OCI-LY3 (cell line): ENCODE measurements at regions not wholly inside any gene's neighbourhood (a gene's known extent, or its start where the extent isn't known, plus 50 kb on each side); places are given as distances from the start of the nearest gene placed in this dataset.

Experiments
- EZH2phosphoT487 ChIP-seq: fragments of 200-600 bp; shearing (Covaris generic); IDR thresholded peaks from 2 replicates; pipeline ENCODE4 v1.6.1; 2018; ENCODE audit warnings: antibody characterized with exemption, mixed run types, low read depth
- TF ChIP-seq, protein P1 (sequence below): fragments of 200-600, 300-600 bp; sonication (generic); IDR thresholded peaks from 2 replicates; pipeline ENCODE4 v1.5.1; 2014; ENCODE audit warnings: antibody characterized with exemption, low read length, low read depth

DNA sequence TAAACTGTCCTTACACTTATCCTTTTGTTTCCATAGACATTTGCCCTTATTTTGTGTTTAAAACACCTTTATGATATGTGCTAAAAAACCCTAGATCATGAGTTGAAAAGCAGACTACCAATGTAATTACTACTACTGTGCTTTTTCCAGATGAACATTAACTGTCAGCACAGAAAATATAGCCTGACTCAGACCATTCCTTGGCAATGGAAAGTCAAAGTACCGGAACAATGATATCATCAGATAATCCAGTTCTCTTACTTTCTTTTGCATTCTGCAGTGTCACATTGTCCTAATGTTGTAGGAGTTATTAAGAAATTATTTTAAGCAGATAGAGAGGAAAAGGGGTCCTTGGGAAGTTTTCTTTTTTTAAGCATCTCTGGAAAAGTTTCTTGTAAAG, 1189.0 kb upstream of the FLRT2 start:
- TF ChIP-seq, protein P1, sequence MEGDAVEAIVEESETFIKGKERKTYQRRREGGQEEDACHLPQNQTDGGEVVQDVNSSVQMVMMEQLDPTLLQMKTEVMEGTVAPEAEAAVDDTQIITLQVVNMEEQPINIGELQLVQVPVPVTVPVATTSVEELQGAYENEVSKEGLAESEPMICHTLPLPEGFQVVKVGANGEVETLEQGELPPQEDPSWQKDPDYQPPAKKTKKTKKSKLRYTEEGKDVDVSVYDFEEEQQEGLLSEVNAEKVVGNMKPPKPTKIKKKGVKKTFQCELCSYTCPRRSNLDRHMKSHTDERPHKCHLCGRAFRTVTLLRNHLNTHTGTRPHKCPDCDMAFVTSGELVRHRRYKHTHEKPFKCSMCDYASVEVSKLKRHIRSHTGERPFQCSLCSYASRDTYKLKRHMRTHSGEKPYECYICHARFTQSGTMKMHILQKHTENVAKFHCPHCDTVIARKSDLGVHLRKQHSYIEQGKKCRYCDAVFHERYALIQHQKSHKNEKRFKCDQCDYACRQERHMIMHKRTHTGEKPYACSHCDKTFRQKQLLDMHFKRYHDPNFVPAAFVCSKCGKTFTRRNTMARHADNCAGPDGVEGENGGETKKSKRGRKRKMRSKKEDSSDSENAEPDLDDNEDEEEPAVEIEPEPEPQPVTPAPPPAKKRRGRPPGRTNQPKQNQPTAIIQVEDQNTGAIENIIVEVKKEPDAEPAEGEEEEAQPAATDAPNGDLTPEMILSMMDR: no peak
- no peak for TF ChIP-seq EZH2phosphoT487
